ENCODE measurements at regions not wholly inside any gene's neighbourhood (a gene's known extent, or its start where the extent isn't known, plus 50 kb on each side); places are given as distances from the start of the nearest gene placed in this dataset.

GRCh38 chr7:12477620-12478019 is 74.0 kb upstream of the VWDE start:
- DNase-seq (ENCODE audit: low read depth) = no peak
- H3K4me3 ChIP-seq (ENCODE audit: low read depth, low read length) = no peak overlapping the region
- TF ChIP-seq CTCF (conservative IDR thresholded peaks at IDR 0.05; ENCODE audit: low read depth, low read length) = no peak

- peak; percentile 11 for DNase-seq (ENCODE audit: low read depth)
- no peak overlapping the region for H3K4me3 ChIP-seq (ENCODE audit: low read depth, low read length)
Observed at GRCh38 chr7:12481722-12482121, 78.1 kb upstream of the VWDE start.

DNA sequence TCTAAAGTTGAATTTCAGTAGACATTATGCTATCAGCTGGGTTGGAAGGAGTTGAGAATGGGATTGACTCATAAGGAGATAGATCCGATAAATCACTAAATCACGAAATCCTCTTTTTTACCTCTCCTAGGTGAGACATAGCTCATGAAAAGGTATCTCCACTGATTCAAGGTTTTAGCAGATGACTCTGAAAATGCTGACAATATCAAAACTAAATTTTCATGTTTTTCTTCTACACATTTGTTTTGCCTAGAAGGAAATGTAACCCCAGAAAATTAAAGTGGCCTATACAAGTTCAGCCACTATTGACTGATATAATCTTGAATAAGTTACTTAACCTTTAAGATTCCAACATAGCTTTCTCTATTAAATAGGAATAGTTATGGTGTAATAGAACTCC is 82.2 kb upstream of the VWDE start:
- no peak for DNase-seq (ENCODE audit: low read depth)
- TF ChIP-seq CTCF (conservative IDR thresholded peaks at IDR 0.05; ENCODE audit: low read depth, low read length) = no peak
- H3K4me3 ChIP-seq (ENCODE audit: low read depth, low read length) = no peak overlapping the region

More at GRCh38 chr7:12481722-12482121, 78.1 kb upstream of the VWDE start:
- TF ChIP-seq CTCF (conservative IDR thresholded peaks at IDR 0.05; ENCODE audit: low read depth, low read length) = no peak

- no peak overlapping the region for H3K4me3 ChIP-seq (ENCODE audit: low read depth, low read length)
- DNase-seq (ENCODE audit: low read depth) = no peak
- no peak for TF ChIP-seq CTCF (conservative IDR thresholded peaks at IDR 0.05; ENCODE audit: low read depth, low read length)
Observed at GRCh38 chr7:12488341-12488740, 82.2 kb upstream of the SCIN start.

DNA sequence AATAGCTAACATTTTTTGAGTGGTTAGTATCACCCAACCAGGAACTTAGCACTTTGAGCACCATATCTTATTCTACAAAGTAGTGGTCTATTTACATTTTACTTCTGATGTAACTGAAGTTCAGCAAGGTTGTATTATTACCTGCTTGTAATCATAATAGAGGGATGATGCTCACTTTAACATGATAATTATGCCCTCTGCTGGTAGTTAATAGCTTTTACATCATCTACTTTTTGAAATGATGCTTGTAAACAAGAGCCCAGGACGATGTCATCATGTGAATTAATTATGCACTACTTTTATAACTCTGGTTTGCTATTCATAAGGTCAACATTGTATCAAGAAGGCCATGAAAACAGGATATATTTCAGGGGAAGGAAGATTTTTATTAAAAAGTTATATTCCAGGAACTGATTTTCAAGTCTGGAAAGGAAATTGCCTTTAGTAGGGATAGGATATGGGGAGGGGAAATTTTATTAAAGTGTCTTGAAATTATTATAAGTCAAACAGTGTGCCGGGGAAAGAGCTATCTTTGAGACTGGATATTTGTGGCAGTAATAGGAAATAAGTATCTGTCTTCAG is 80.3 kb upstream of the SCIN start:
- peak; percentile 51 for DNase-seq (ENCODE audit: low read depth)
- TF ChIP-seq CTCF (conservative IDR thresholded peaks at IDR 0.05; ENCODE audit: low read depth, low read length) = peak; percentile 53
- H3K4me3 ChIP-seq (ENCODE audit: low read depth, low read length) = no peak overlapping the region

DNA sequence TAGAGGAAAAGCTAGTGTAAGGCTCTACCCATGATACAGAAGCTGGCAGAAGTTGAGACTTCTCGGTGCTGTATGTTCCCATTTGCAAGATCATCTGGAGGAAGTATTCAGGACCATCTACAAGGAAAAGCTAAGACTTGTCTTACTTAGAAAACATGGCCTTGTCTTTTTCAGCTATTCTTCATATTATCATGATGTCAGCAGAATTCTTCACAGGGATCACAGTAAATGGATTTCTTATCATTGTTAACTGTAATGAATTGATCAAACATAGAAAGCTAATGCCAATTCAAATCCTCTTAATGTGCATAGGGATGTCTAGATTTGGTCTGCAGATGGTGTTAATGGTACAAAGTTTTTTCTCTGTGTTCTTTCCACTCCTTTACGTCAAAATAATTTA is 79.6 kb upstream of the SCIN start:
- H3K4me3 ChIP-seq (ENCODE audit: low read depth, low read length) = no peak overlapping the region
- DNase-seq (ENCODE audit: low read depth) = no peak
- TF ChIP-seq CTCF (conservative IDR thresholded peaks at IDR 0.05; ENCODE audit: low read depth, low read length) = no peak

DNA sequence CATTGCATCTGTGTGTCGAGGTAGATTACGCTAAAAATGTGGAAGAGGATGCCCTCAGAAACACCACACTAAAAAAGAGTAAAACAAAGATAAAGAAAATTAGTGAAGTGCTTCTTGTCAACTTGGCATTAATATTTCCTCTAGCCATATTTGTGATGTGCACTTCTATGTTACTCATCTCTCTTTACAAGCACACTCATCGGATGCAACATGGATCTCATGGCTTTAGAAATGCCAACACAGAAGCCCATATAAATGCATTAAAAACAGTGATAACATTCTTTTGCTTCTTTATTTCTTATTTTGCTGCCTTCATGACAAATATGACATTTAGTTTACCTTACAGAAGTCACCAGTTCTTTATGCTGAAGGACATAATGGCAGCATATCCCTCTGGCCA is 79.0 kb upstream of the SCIN start:
- TF ChIP-seq CTCF (conservative IDR thresholded peaks at IDR 0.05; ENCODE audit: low read depth, low read length) = no peak
- H3K4me3 ChIP-seq (ENCODE audit: low read depth, low read length) = no peak overlapping the region
- no peak for DNase-seq (ENCODE audit: low read depth)
